ENCODE measurements at regions not wholly inside any gene's neighbourhood (a gene's known extent, or its start where the extent isn't known, plus 50 kb on each side); places are given as distances from the start of the nearest gene placed in this dataset.

- no peak for DNase-seq (ENCODE audit: low read depth)
These were observed 53.8 kb upstream of the CLEC14A start for GRCh38 chr14:38309522-38310277.
